GM18511 (cell line): ENCODE measurements at regions not wholly inside any gene's neighbourhood (a gene's known extent, or its start where the extent isn't known, plus 50 kb on each side); places are given as distances from the start of the nearest gene placed in this dataset.

Experiments
- ATAC-seq: cut with Tn5 transposase; IDR thresholded peaks from one replicate; pipeline ENCODE4 v1.9.1; 2021; ENCODE audit warnings: mild to moderate bottlenecking, moderate library complexity; ENCODE audit not compliant: unreplicated experiment

- ATAC-seq = no peak
Observed at GRCh38 chr5:155193483-155194107, 180.0 kb downstream of the KIF4B start.

- ATAC-seq = no peak
Observed at GRCh38 chr5:155200608-155201007, 187.1 kb downstream of the KIF4B start.

DNA sequence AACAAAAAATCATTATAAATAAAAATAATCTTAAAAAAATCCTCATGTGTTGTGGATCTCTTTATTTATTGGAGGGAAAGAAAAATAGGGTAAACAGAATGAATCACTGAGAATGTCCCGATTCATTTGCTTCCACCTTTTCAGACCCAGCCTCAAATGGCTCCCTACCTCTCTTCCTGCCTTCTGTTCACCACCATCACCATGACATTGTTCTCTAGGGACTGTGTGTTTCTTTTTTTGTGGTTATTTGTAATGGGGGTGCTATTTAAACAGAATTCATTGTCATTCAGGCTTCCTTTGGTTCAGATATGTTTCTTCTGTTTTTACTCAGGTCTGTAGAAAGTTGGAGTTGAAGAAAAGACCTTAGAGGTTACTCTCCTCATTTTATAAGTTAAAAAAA, 198.2 kb downstream of the KIF4B start:
- ATAC-seq = no peak

GRCh38 chr5:155222393-155222792, 208.8 kb downstream of the KIF4B start:
- no peak for ATAC-seq

GRCh38 chr5:155229135-155229534, 215.6 kb downstream of the KIF4B start:
- no peak for ATAC-seq

DNA sequence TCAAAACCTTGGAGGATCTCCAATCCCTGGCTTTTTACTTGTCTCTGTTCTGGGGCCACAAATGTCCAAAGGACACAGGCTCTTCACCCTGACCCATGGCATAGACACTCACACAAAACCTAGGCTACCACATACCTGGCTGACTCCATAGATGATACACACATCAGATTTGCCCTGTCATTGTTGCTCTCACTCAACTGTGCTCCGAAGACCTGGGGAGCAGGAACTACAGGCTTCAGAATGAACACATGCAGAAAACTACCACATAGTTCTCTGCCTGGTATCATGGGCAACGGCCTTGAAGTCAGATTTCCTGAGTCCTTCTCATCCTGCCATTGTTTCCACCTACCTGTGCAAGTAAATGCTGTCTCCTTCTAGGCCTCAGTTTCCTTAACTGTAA, 226.2 kb downstream of the KIF4B start:
- ATAC-seq = no peak

- ATAC-seq = no peak
Observed at GRCh38 chr5:155250596-155250995, 237.0 kb downstream of the KIF4B start.

- no peak for ATAC-seq
Observed at GRCh38 chr5:155252025-155252424, 238.5 kb downstream of the KIF4B start.

- ATAC-seq = no peak
Observed at GRCh38 chr5:155252717-155253116, 239.2 kb downstream of the KIF4B start.

GRCh38 chr5:155254399-155254798, 240.8 kb downstream of the KIF4B start:
- no peak for ATAC-seq

GRCh38 chr5:155258161-155258560, 244.6 kb downstream of the KIF4B start:
- no peak for ATAC-seq

DNA sequence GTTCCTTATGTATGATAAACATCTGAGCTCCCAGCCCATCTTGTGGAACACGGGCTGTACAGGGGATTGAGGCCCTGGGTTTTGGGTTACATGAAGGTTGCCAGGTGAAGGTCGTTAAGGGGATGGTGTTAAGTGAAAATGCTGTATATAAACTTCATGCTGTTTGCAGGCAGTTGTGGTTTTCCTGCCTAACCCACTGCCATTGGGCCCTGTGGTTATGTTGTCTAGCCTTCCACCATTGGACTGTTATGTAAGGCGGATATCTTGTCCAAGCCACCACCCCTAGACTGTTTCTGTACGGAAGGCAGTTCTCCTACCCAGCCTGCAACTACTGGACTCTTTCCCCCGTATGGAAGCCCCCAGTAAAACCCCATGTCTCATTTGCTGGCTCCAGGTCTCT, 246.1 kb downstream of the KIF4B start:
- ATAC-seq = no peak

- no peak for ATAC-seq
Observed at GRCh38 chr5:155260798-155261197, 247.2 kb downstream of the KIF4B start.

DNA sequence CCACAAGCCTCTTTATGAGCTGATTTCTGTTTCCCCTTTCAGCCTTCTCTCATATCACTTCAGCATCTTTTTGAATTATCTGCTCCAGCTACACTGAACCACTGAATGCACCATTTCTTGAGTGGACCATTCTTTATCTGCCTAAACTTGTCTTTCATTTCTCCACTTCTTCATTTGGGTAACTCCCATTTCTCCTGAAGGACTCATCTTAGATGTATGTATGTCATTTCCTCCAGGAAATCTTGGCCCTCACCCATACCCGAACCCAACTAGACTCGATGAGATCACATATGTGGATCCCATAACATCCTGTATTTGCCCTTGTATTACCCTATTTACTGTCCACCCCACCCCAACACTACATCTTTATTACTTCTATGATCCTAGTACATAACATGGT, 249.8 kb downstream of the KIF4B start:
- no peak for ATAC-seq

- no peak for ATAC-seq
Observed at GRCh38 chr5:155264809-155265208, 251.3 kb downstream of the KIF4B start.

GRCh38 chr5:155268770-155269425, 255.3 kb downstream of the KIF4B start:
- ATAC-seq = no peak

DNA sequence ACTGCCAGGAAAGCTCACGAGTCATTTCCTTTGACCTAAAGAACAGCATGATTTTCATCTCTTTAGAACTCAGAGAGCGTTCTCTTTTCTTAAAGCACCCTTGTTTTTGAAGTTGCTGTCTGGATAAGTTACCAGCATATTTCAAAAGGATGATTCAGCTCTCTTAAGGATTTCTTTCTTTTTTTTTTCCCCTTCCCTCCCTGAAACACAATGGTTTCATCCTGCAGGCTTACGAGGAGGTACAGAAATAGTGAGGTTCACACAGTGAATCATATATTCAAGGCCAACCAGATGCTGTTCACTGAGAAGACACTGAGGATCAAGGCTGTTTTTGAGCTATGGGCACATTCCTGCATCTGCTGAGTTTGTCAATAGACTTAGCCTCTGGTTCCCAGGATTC, 257.2 kb downstream of the KIF4B start:
- no peak for ATAC-seq

DNA sequence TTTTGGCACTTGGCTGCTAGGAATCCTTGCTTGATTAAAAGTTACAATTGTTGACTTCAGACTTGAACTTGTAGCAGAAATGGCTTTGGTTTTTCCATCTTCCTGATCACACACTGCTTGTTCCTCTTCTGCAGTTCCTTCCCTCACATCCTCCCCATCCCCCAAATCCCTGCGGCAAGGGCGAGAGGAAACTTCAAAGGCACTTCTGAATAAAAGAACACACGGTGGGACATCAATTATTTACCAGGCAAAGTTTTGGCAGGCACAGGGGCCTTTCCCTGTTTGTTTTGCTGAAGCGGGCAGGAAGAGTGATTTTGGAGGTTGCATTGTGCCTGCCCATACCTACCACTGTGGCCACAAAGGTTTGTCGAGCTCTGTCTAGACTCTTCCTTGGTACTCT, 260.9 kb downstream of the KIF4B start:
- ATAC-seq = no peak

- ATAC-seq = no peak
Observed at GRCh38 chr5:155275222-155275621, 261.7 kb downstream of the KIF4B start.

GRCh38 chr5:155276231-155276630, 262.7 kb downstream of the KIF4B start:
- ATAC-seq = no peak

GRCh38 chr5:155278532-155278931, 265.0 kb downstream of the KIF4B start:
- no peak for ATAC-seq

- no peak for ATAC-seq
Observed at GRCh38 chr5:155282503-155283107, 269.1 kb downstream of the KIF4B start.
